ENCODE measurements at regions not wholly inside any gene's neighbourhood (a gene's known extent, or its start where the extent isn't known, plus 50 kb on each side); places are given as distances from the start of the nearest gene placed in this dataset.
"Not testable (repeated sequence)": the region's sequence is repeated elsewhere in the genome, so short reads cannot be mapped to it uniquely, and the experiment has no call there.

DNA sequence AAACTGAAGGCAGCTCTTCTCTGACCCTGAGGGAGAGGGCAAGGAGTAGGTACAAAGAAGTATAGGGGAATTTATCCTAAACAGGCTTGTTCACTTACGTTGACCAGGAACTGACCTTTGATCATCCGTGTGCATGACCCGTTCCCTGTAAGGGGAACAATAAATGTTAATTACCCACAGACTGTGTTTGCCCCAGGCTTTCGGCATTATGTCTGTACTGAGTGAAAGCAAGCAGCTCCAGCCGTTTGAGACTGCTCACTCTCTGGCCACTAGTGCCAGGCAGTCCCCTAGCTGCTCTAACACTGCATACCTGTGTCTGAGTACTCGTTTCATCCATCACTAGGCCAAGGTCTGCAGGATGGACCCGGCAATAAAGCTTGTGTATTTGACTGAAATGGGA lies 1365.3 kb downstream of the NCAM2 start:
- no peak for DNase-seq (ENCODE audit: low read depth in 2 of 3, low spot score in 1 of 3)

- DNase-seq (ENCODE audit: low read depth in 2 of 3, low spot score in 1 of 3) = no peak
Measured at GRCh38 chr21:22364163-22364562, 1366.0 kb downstream of the NCAM2 start.

- DNase-seq (ENCODE audit: low read depth in 2 of 3, low spot score in 1 of 3) = no peak
Measured at GRCh38 chr21:22374218-22374969, 1376.2 kb downstream of the NCAM2 start.

GRCh38 chr21:22377795-22378194 lies 1379.6 kb downstream of the NCAM2 start:
- DNase-seq (ENCODE audit: low read depth in 2 of 3, low spot score in 1 of 3) = not testable (repeated sequence)

- no peak for DNase-seq (ENCODE audit: low read depth in 2 of 3, low spot score in 1 of 3)
Measured at GRCh38 chr21:22393324-22393723, 1395.1 kb downstream of the NCAM2 start.

DNA sequence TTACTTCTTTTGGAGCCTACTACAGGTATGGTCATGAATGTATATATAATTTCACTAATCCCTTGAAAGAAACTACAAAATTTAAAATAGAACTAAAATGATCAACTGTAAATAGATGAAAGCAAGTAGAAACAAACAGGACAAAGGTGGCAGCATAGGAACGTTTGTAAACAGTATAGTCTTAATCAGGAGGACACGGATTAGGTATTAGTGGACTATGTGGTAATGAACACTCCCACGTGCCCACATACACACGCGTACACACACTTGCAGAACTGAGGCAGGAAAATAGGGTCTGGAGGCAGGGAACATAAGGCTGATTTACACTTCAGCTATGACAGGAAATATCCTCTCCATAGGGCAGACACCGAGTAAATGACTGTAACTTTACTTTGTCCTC lies 1397.8 kb downstream of the NCAM2 start:
- DNase-seq (ENCODE audit: low read depth in 2 of 3, low spot score in 1 of 3) = no peak

GRCh38 chr21:22399681-22400514 lies 1401.7 kb downstream of the NCAM2 start:
- DNase-seq (ENCODE audit: low read depth in 2 of 3, low spot score in 1 of 3) = no peak

GRCh38 chr21:22409571-22409970 lies 1411.4 kb downstream of the NCAM2 start:
- DNase-seq (ENCODE audit: low read depth in 2 of 3, low spot score in 1 of 3) = no peak

GRCh38 chr21:22416555-22416954 lies 1418.3 kb downstream of the NCAM2 start:
- DNase-seq (ENCODE audit: low read depth in 2 of 3, low spot score in 1 of 3) = no peak

GRCh38 chr21:22421416-22422180 lies 1423.4 kb downstream of the NCAM2 start:
- DNase-seq (ENCODE audit: low read depth in 2 of 3, low spot score in 1 of 3) = no peak

DNA sequence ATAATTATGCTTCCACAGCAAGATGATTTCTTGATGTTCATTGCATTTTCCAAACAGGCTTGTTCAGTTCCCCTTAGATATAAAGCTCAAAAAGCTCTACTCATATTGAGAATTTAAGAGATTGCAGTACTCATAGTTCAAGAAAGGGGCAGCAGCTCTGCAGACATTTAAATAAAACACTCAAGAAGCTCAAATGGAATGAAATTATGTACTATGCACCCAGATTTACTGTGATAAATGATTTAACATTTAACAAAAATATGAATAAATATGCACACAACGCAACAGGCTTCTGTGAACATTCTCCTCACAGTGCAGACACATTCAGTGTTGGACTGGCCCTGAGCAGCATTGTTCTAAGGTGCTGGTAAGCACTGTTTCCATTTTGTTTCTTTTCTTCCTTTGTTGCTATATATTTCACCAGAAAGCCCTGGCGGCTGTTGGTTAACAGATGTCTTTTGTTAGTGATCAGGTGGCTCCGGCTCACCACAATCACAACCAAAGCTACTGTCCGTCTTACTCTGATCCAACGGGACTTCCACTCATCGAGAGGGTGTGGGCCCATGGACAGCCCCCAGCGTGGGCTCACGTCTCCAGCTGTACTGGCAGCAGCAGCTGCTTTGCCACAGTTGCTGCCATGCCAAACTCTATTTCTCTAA lies 1440.3 kb downstream of the NCAM2 start:
- DNase-seq (ENCODE audit: low read depth in 2 of 3, low spot score in 1 of 3) = no peak

GRCh38 chr21:22444990-22445389 lies 1446.8 kb downstream of the NCAM2 start:
- no peak for DNase-seq (ENCODE audit: low read depth in 2 of 3, low spot score in 1 of 3)

GRCh38 chr21:22450507-22450906 lies 1452.3 kb downstream of the NCAM2 start:
- no peak for DNase-seq (ENCODE audit: low read depth in 2 of 3, low spot score in 1 of 3)

DNA sequence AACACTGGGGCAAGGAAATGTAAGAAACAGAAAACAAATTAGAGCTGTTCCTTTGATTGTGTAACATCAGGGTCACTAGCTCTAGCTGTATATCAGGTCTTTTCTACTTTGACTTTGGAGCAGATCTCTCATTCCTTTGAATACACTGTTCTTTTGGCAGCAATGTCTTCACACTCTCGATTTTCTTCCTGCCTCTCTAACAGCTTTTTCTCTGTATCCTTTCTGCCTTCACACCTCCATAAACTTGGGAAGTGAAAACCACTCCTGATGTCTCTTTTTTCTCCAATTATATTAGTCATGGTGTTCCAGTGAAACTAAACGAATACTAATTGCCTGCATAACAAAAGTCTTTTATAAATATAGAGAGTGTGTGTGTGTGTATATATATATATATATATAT lies 1458.0 kb downstream of the NCAM2 start:
- DNase-seq (ENCODE audit: low read depth in 2 of 3, low spot score in 1 of 3) = no peak

GRCh38 chr21:22468893-22469292 lies 1470.7 kb downstream of the NCAM2 start:
- no peak for DNase-seq (ENCODE audit: low read depth in 2 of 3, low spot score in 1 of 3)

GRCh38 chr21:22474403-22474802 lies 1476.2 kb downstream of the NCAM2 start:
- DNase-seq (ENCODE audit: low read depth in 2 of 3, low spot score in 1 of 3) = no peak

GRCh38 chr21:22476214-22476613 lies 1478.0 kb downstream of the NCAM2 start:
- no peak for DNase-seq (ENCODE audit: low read depth in 2 of 3, low spot score in 1 of 3)

DNA sequence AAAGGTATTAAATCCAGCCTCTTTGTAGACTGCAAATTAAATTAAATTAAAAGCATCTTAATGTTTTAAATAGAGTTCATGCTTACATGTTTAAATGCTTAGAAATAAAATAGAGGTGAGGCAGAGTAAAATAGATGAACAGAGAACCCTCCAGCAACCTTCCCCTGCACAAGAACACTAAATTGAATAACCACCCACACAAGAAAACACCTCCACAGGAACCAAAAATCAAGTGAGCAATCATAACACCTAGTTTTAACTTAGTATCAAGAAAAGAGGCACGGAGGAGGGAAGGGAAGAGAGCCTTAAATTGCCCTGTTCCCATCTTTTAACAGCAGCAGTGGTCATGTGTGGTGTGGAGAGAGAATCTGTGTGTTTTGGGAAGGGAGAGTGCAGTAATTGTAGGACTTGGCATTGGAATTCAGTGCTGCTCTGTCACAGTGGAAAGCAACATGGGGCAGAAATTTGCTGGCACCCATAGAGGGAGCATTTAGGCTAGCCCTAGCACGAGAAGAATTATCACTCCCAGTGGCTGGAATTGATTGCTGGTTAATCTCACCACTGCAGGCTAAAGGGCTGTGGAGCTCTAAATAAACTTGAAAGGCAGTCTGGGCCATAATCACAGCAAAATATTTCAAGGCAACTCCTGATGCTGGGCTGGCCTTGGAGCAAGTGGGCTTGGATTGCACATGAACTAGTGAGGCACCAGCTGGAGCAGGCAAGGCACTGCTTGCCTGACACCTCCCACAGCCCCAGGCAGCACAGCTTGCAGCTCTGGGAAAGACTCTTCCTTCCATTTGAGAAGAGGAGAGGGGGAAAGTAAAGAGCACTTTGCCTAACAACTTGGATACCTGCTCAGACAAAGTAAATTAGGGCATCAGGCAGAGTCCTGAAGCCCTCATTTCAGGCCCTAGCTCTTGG lies 1478.8 kb downstream of the NCAM2 start:
- no peak for DNase-seq (ENCODE audit: low read depth in 2 of 3, low spot score in 1 of 3)

- DNase-seq (ENCODE audit: low read depth in 2 of 3, low spot score in 1 of 3) = no peak
Measured at GRCh38 chr21:22490049-22490448, 1491.8 kb downstream of the NCAM2 start.

- no peak for DNase-seq (ENCODE audit: low read depth in 2 of 3, low spot score in 1 of 3)
Measured at GRCh38 chr21:22516230-22516629, 1518.0 kb downstream of the NCAM2 start.
